SK-N-SH (cell line): ENCODE measurements at regions not wholly inside any gene's neighbourhood (a gene's known extent, or its start where the extent isn't known, plus 50 kb on each side); places are given as distances from the start of the nearest gene placed in this dataset.

Source experiments
- ELF1 ChIP-seq: IDR thresholded peaks from 2 replicates; pipeline ENCODE4 v1.4.0; 2012
- FOXM1 ChIP-seq: IDR thresholded peaks from 2 replicates; pipeline ENCODE4 v1.4.0; 2012; ENCODE audit warnings: low read depth, mild to moderate bottlenecking
- RAD21 ChIP-seq: IDR thresholded peaks from 2 replicates; pipeline ENCODE4 v1.6.1; 2012; ENCODE audit warnings: mild to moderate bottlenecking, low read length

- TF ChIP-seq ELF1, result no peak
- no peak for TF ChIP-seq RAD21
- TF ChIP-seq FOXM1, result no peak
Observed at GRCh38 chr12:11539156-11539555, 110.3 kb upstream of the ETV6 start.
